Activated B cell treated with CpG ODN at 0.5 μM for 24 hours (primary cell): ENCODE measurements at regions not wholly inside any gene's neighbourhood (a gene's known extent, or its start where the extent isn't known, plus 50 kb on each side); places are given as distances from the start of the nearest gene placed in this dataset.

ENCODE experiments used
- ATAC-seq: fragments of 200-7000 bp; cut with Tn5 transposase; one replicate; pipeline ENCODE4 v1.10.0; 2021; ENCODE audit warnings: low read depth, mild to moderate bottlenecking, moderate library complexity
- CTCF ChIA-PET: fragments of 350-600 bp; sonication (Branson Sonifier 250); formaldehyde crosslinking; loops from one replicate; lab custom pipeline; 2021; ENCODE audit warnings: antibody characterized with exemption; lab: Charles Lee
- POLR2A ChIA-PET: fragments of 350-600 bp; sonication (Branson Sonifier 250); formaldehyde crosslinking; loops from one replicate; lab custom pipeline; 2021; ENCODE audit warnings: antibody characterized with exemption; lab: Charles Lee
- DNase-seq: peaks from one replicate; pipeline ENCODE4 v3.0.0; 2022
- H3K27ac Mint-ChIP-seq: one replicate; pipeline ENCODE4 v1.8.0; 2020; ENCODE audit warnings: mixed read lengths
- H3K27me3 Mint-ChIP-seq: one replicate; pipeline ENCODE4 v1.8.0; 2021; ENCODE audit warnings: mixed read lengths
- H3K36me3 Mint-ChIP-seq: one replicate; pipeline ENCODE4 v1.8.0; 2021; ENCODE audit warnings: low read depth, mixed read lengths
- H3K4me1 Mint-ChIP-seq: one replicate; pipeline ENCODE4 v1.8.0; 2021; ENCODE audit warnings: mixed read lengths
- H3K4me3 Mint-ChIP-seq: one replicate; pipeline ENCODE4 v1.8.0; 2020; ENCODE audit warnings: mild to moderate bottlenecking, mixed read lengths
- H3K9me3 Mint-ChIP-seq: one replicate; pipeline ENCODE4 v1.8.0; 2020; ENCODE audit warnings: mixed read lengths
- intact Hi-C: fragments of 100-400 bp; cut with micrococcal nuclease; formaldehyde crosslinking; loops from one replicate; pipeline ENCODE4 v1.15.1; 2024
- TF ChIP-seq, protein P1 (sequence below): fragments of 200-600 bp; IDR thresholded peaks from one replicate; pipeline ENCODE4 v1.8.0; 2022; ENCODE audit warnings: antibody characterized with exemption, mild to moderate bottlenecking

DNA sequence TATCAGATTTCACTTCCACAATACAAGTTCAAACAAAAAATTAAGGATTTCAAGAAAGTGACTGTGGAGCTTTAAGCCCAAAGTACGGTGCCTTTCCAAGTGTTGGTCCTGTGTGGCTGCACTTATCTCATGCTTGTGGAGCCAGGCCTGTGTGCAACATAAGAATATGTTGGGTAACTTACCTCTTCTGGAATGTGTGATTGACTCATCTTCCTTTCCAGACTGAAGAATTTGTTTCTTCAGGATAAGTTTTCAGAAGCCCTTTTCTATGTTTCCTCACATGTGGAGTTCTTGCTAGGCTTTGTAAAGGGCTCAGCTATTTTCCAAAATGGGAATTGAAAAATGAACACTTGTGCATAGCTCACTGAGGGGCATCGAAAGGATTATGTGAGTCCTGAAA, 485.1 kb upstream of the PAPPA start:
- no peak for DNase-seq
- no peaks in the 10 kb centered on the region for H3K27me3 Mint-ChIP-seq
- TF ChIP-seq, protein P1, sequence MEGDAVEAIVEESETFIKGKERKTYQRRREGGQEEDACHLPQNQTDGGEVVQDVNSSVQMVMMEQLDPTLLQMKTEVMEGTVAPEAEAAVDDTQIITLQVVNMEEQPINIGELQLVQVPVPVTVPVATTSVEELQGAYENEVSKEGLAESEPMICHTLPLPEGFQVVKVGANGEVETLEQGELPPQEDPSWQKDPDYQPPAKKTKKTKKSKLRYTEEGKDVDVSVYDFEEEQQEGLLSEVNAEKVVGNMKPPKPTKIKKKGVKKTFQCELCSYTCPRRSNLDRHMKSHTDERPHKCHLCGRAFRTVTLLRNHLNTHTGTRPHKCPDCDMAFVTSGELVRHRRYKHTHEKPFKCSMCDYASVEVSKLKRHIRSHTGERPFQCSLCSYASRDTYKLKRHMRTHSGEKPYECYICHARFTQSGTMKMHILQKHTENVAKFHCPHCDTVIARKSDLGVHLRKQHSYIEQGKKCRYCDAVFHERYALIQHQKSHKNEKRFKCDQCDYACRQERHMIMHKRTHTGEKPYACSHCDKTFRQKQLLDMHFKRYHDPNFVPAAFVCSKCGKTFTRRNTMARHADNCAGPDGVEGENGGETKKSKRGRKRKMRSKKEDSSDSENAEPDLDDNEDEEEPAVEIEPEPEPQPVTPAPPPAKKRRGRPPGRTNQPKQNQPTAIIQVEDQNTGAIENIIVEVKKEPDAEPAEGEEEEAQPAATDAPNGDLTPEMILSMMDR = no peak
- H3K27ac Mint-ChIP-seq = no peak overlapping the region
- no peaks in the 10 kb centered on the region for H3K36me3 Mint-ChIP-seq
- intact Hi-C loops = no loop called here
- ChIA-PET POLR2A (no interaction called here), CTCF (no interaction called here)
- no peak for ATAC-seq
- no peaks in the 10 kb centered on the region for H3K9me3 Mint-ChIP-seq
- H3K4me3 Mint-ChIP-seq = no peak overlapping the region
- no peaks in the 10 kb centered on the region for H3K4me1 Mint-ChIP-seq

DNA sequence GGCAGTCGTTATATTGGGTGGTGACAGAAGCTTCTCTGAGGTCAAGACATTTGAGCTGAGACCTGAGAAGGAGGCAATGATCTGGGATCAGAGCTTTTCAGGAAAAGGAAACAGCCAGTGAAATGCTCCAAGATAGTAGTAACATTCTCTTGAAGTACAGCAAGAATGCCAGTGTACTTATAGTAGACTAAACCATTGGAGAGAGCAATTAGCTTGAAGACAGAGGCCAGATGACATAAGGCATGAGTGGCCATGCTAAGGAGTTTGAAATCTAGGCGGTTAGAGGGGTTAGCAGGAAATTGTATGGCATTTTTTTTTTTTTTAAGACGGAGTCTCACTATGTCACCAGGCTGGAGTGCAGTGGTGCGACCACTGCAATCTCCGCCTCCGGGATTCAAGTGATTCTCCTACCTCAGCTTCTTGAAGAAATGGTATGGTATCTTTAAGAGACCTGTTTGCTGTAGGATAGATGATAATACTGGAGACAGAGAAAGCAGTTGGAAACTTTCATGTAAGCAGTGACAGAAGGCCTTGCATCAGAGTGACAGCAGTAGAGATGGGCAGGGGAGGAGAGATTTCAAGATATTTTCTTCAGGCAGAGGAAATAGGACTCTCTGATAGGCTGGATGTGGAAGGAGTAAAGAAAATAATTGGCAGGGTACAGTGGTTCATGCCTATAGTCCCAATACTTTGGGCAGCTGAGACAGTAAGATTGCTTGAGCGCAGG, 482.2 kb upstream of the PAPPA start:
- ATAC-seq (no peak), DNase-seq (no peak)
- no peak overlapping the region for H3K4me3 Mint-ChIP-seq
- TF ChIP-seq, protein P1 = no peak
- no peak overlapping the region for H3K27ac Mint-ChIP-seq
- H3K9me3 Mint-ChIP-seq = no peaks in the 10 kb centered on the region
- intact Hi-C loops = no loop called here
- ChIA-PET POLR2A (no interaction called here), CTCF (no interaction called here)
- H3K27me3 Mint-ChIP-seq = no peaks in the 10 kb centered on the region
- no peaks in the 10 kb centered on the region for H3K36me3 Mint-ChIP-seq
- no peaks in the 10 kb centered on the region for H3K4me1 Mint-ChIP-seq

DNA sequence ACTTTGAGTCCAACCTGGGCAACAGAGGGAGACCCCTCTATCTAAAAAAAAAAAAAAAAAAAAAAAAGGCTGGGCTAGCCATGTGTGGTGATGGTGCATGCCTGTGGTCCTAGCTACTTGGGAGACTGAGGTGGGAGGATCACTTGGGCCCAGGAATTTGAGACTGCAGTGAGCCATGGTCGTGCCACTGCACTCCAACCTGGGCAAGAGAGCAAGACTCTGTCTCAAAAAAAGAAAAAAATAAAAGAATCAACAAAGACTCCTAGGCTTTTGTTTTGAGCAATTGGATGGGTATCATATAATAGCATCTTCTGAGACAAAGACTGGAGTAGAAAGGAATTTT, 481.7 kb upstream of the PAPPA start:
- ChIA-PET POLR2A (no interaction called here), CTCF (no interaction called here)
- intact Hi-C loops = no loop called here
- no peaks in the 10 kb centered on the region for H3K4me1 Mint-ChIP-seq
- H3K27me3 Mint-ChIP-seq = no peaks in the 10 kb centered on the region
- no peaks in the 10 kb centered on the region for H3K36me3 Mint-ChIP-seq
- H3K9me3 Mint-ChIP-seq = peaks cover 2% of the 10 kb centered on the region
- H3K4me3 Mint-ChIP-seq = no peak overlapping the region
- H3K27ac Mint-ChIP-seq = no peak overlapping the region
- no peak for DNase-seq
- no peak for ATAC-seq
- TF ChIP-seq, protein P1 = no peak

DNA sequence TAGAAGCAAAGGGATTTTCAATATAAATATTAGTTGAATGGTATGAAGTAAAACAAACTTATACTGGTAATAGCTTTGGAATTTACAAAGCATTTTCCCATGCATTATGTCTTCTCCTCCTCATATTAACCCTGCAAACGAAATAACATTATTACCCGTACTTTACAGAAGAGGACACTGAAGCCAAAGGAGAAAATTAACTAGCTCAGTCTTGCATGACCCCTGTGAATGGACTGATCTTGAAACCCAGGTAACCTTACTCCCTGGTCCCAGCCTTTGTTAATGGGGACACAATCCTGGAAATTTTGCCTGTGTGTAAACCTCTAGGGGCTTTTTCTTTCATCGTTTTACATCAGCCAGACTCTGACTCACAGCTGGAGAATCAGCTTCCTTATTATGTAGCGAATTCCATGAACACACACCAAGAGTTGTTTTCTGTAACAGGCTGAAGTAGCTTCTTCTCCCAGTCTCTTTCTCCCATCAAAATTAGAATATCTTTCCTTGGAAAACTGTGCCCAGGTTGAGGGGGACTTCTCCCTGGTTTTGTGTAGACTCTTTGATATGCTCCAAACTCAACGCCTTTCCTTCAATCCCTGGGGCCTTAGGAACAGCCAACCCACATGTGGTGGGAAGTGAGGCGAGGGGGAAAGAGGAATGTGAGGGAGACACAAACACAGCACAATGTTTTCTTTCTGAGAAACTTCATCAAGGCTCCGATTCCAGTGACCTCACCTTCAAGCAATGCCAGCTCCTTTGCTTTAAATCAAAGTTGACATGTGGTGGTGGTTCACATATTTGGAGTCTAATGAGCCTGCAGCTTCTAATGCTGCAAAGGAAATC, 480.9 kb upstream of the PAPPA start:
- intact Hi-C loops = no loop called here
- Mint-ChIP-seq H3K27ac (no peak overlapping the region), H3K27me3 (no peaks in the 10 kb centered on the region), H3K4me1 (no peaks in the 10 kb centered on the region), H3K9me3 (peaks cover 2% of the 10 kb centered on the region), H3K4me3 (no peak overlapping the region), H3K36me3 (no peaks in the 10 kb centered on the region)
- POLR2A ChIA-PET = no interaction called here
- TF ChIP-seq, protein P1 = no peak
- CTCF ChIA-PET = no interaction called here
- ATAC-seq (no peak), DNase-seq (no peak)

DNA sequence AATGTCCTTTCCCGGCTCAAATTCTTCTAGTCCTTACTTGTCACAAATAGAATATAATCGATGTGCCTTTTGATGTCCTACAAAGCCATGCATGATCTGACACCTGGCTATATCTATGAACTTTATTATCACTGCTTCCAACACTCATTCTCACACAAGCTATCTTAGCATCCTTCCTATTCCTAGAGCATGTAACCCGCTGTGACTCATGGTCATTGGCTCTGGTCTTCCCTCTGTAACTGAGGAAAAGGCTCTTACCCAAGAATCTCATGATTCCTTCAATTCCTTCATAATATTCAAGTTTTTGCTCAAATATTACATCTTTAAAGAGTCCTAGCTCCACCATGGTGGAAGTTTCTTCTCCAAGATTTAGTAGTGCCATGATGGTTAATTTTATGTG, 480.0 kb upstream of the PAPPA start:
- no peak overlapping the region for H3K4me3 Mint-ChIP-seq
- CTCF ChIA-PET = no interaction called here
- H3K27ac Mint-ChIP-seq = no peak overlapping the region
- ATAC-seq = no peak
- H3K9me3 Mint-ChIP-seq = peaks cover 2% of the 10 kb centered on the region
- intact Hi-C loops = no loop called here
- POLR2A ChIA-PET = no interaction called here
- TF ChIP-seq, protein P1 = no peak
- no peak for DNase-seq
- no peaks in the 10 kb centered on the region for H3K36me3 Mint-ChIP-seq
- no peaks in the 10 kb centered on the region for H3K4me1 Mint-ChIP-seq
- no peaks in the 10 kb centered on the region for H3K27me3 Mint-ChIP-seq
